Natural killer cell (primary cell): ENCODE measurements at regions not wholly inside any gene's neighbourhood (a gene's known extent, or its start where the extent isn't known, plus 50 kb on each side); places are given as distances from the start of the nearest gene placed in this dataset.

Experiments
- ATAC-seq, 3 donors: fragments of 150-1000 bp in 2 of 3; fragments of 200-7000 bp in 1 of 3; cut with Tn5 transposase; 1 replicate in 1 of 3; 2 replicates in 2 of 3; pipeline ENCODE4 v1.10.0; 2021; ENCODE audit warnings: mild to moderate bottlenecking in 2 of 3, moderate library complexity in 2 of 3
- DNase-seq, 2 donors: peaks; one replicate each; pipeline versions ENCODE4 v3.0.0 to v3.0.0-alpha.2; 2013 to 2021; ENCODE audit warnings: mixed read lengths in 1 of 2
- H3K27ac ChIP-seq: one replicate; pipeline ENCODE4 v1.5.1; 2013; ENCODE audit warnings: mild to moderate bottlenecking, low read length
- H3K27me3 ChIP-seq: one replicate; pipeline ENCODE4 v1.6.1; 2013; ENCODE audit warnings: low read length; ENCODE audit not compliant: control insufficient read depth, insufficient read depth
- H3K36me3 ChIP-seq: one replicate; pipeline ENCODE4 v1.6.1; 2013; ENCODE audit warnings: low read length; ENCODE audit not compliant: control insufficient read depth, insufficient read depth
- H3K4me1 ChIP-seq: one replicate; pipeline ENCODE4 v1.6.1; 2013; ENCODE audit warnings: low read length; ENCODE audit not compliant: control insufficient read depth, insufficient read depth
- H3K4me3 ChIP-seq: one replicate; pipeline ENCODE4 v1.5.1; 2013; ENCODE audit warnings: low read length
- H3K9me3 ChIP-seq: one replicate; pipeline ENCODE4 v1.6.1; 2013; ENCODE audit warnings: low read length; ENCODE audit not compliant: control insufficient read depth, insufficient read depth
- H3K27ac Mint-ChIP-seq, 2 donors: one replicate each; pipeline ENCODE4 v1.8.0; 2022; ENCODE audit warnings: mild to moderate bottlenecking in 2 of 2, mixed read lengths in 2 of 2, moderate library complexity in 1 of 2
- H3K27me3 Mint-ChIP-seq, 2 donors: one replicate each; pipeline ENCODE4 v1.8.0; 2022; ENCODE audit warnings: low read depth in 2 of 2, mixed read lengths in 2 of 2
- H3K36me3 Mint-ChIP-seq: one replicate; pipeline ENCODE4 v1.8.0; 2022; ENCODE audit warnings: mixed read lengths
- H3K4me1 Mint-ChIP-seq, 2 donors: one replicate each; pipeline ENCODE4 v1.8.0; 2022; ENCODE audit warnings: mixed read lengths in 2 of 2
- H3K4me3 Mint-ChIP-seq: one replicate; pipeline ENCODE4 v1.8.0; 2022; ENCODE audit warnings: mild to moderate bottlenecking, moderate library complexity, mixed read lengths
- H3K9me3 Mint-ChIP-seq, 2 donors: one replicate each; pipeline ENCODE4 v1.8.0; 2022; ENCODE audit warnings: mixed read lengths in 2 of 2
- WGBS: methylation state at CpG from one replicate; pipeline ENCODE4 v1.1.7; 2013; ENCODE audit warnings: missing lambda C conversion rate; ENCODE audit not compliant: insufficient coverage; 5-methylcytosine and 5-hydroxymethylcytosine counted together
- intact Hi-C: fragments of 100-400 bp; cut with micrococcal nuclease; formaldehyde crosslinking; loops from one replicate; pipeline ENCODE4 v1.14.2; 2022
- TF ChIP-seq, protein P1 (sequence below): fragments of 200-600 bp; IDR thresholded peaks from one replicate; pipeline ENCODE4 v1.8.0; 2022; ENCODE audit warnings: antibody characterized with exemption

DNA sequence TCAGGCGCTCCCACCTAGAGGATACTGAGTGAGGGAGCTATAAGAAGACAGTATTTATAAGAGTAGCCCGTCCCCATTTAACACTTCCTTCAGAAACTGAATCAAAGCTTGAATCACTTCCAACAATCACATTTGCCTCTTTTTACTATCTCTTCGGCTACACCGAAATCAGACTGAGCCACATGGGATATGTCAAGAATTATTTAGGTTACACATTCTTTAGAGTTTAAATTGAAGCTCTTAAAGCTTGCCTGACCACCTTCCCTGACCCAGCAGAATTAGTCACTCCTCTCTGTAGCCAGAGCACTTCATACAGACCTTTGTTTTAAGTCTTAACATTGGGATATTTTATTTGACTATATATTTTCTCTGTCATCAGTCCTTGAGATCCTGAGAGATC is 163.7 kb downstream of the MAFB start:
- H3K4me3 Mint-ChIP-seq = no peak overlapping the region
- intact Hi-C loops = no loop called here
- Histone ChIP-seq H3K4me1 (no peaks in the 10 kb centered on the region), H3K4me3 (no peak overlapping the region), H3K9me3 (no peaks in the 10 kb centered on the region), H3K27ac (no peak overlapping the region), H3K27me3 (no peaks in the 10 kb centered on the region), H3K36me3 (no peaks in the 10 kb centered on the region)
- H3K9me3 Mint-ChIP-seq = no peaks in the 10 kb centered on the region
- no peak overlapping the region for H3K27ac Mint-ChIP-seq
- DNase-seq (no peak), ATAC-seq (no peak)
- no peaks in the 10 kb centered on the region for H3K4me1 Mint-ChIP-seq
- TF ChIP-seq, protein P1, sequence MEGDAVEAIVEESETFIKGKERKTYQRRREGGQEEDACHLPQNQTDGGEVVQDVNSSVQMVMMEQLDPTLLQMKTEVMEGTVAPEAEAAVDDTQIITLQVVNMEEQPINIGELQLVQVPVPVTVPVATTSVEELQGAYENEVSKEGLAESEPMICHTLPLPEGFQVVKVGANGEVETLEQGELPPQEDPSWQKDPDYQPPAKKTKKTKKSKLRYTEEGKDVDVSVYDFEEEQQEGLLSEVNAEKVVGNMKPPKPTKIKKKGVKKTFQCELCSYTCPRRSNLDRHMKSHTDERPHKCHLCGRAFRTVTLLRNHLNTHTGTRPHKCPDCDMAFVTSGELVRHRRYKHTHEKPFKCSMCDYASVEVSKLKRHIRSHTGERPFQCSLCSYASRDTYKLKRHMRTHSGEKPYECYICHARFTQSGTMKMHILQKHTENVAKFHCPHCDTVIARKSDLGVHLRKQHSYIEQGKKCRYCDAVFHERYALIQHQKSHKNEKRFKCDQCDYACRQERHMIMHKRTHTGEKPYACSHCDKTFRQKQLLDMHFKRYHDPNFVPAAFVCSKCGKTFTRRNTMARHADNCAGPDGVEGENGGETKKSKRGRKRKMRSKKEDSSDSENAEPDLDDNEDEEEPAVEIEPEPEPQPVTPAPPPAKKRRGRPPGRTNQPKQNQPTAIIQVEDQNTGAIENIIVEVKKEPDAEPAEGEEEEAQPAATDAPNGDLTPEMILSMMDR = no peak
- 81% methylated on average over 4 of the region's 4 CpGs for WGBS
- no peaks in the 10 kb centered on the region for H3K36me3 Mint-ChIP-seq
- no peaks in the 10 kb centered on the region for H3K27me3 Mint-ChIP-seq

GRCh38 chr20:40524071-40524470 is 165.0 kb downstream of the MAFB start:
- H3K27me3 ChIP-seq = no peaks in the 10 kb centered on the region
- intact Hi-C loops = no loop called here
- Mint-ChIP-seq H3K4me1 (no peaks in the 10 kb centered on the region), H3K27me3 (no peaks in the 10 kb centered on the region), H3K36me3 (no peaks in the 10 kb centered on the region), H3K4me3 (no peak overlapping the region), H3K9me3 (no peaks in the 10 kb centered on the region), H3K27ac (no peak overlapping the region)
- no peaks in the 10 kb centered on the region for H3K4me1 ChIP-seq
- ATAC-seq = no peak
- H3K36me3 ChIP-seq = no peaks in the 10 kb centered on the region
- DNase-seq = no peak
- TF ChIP-seq, protein P1 = no peak
- no peak overlapping the region for H3K4me3 ChIP-seq
- H3K27ac ChIP-seq = no peak overlapping the region
- no peaks in the 10 kb centered on the region for H3K9me3 ChIP-seq
- 81% methylated on average over 1 of the region's 2 CpGs for WGBS

- intact Hi-C loops = no loop called here
- 80% methylated on average over 1 of the region's 1 CpG for WGBS
- peaks cover 0 to 4% of the 10 kb centered on the region in 2 donors for H3K27me3 Mint-ChIP-seq
Measured at GRCh38 chr20:40522405-40522804, 166.6 kb downstream of the MAFB start.

DNA sequence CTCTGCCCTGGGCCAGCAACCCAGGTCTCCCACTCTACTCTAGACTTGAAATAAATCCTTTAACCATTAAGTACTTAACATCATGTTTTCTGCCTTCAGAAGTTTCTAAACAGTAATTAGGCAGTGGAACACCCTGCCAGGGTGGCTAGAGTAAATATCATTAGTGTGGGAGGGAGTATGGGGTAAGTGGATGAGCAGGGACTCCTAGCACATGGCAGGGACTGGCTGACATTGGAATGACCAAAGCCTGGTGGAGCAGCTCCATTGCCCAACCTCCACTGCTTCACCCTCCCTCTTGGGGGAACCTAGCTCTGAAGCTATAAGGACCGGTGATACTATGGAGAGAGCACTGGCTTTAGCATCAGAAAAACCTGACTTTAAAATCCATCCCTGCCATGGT is 167.1 kb downstream of the MAFB start:
- no peaks in the 10 kb centered on the region for H3K27me3 ChIP-seq
- 100% methylated on average over 1 of the region's 1 CpG for WGBS
- Mint-ChIP-seq H3K4me3 (no peak overlapping the region), H3K9me3 (no peaks in the 10 kb centered on the region), H3K27ac (no peak overlapping the region), H3K27me3 (peaks cover 0 to 4% of the 10 kb centered on the region in 2 donors), H3K36me3 (no peaks in the 10 kb centered on the region), H3K4me1 (no peaks in the 10 kb centered on the region)
- intact Hi-C loops = no loop called here
- no peak overlapping the region for H3K27ac ChIP-seq
- no peaks in the 10 kb centered on the region for H3K36me3 ChIP-seq
- H3K9me3 ChIP-seq = no peaks in the 10 kb centered on the region
- TF ChIP-seq, protein P1 = no peak
- ATAC-seq = no peak
- no peak overlapping the region for H3K4me3 ChIP-seq
- no peaks in the 10 kb centered on the region for H3K4me1 ChIP-seq
- DNase-seq = no peak

More at GRCh38 chr20:40522405-40522804, 166.6 kb downstream of the MAFB start:
- DNase-seq = no peak
- Mint-ChIP-seq H3K27ac (no peak overlapping the region), H3K4me3 (no peak overlapping the region), H3K9me3 (no peaks in the 10 kb centered on the region), H3K4me1 (no peaks in the 10 kb centered on the region), H3K36me3 (no peaks in the 10 kb centered on the region)
- Histone ChIP-seq H3K36me3 (no peaks in the 10 kb centered on the region), H3K27me3 (no peaks in the 10 kb centered on the region), H3K9me3 (no peaks in the 10 kb centered on the region), H3K27ac (no peak overlapping the region), H3K4me3 (no peak overlapping the region), H3K4me1 (no peaks in the 10 kb centered on the region)
- TF ChIP-seq, protein P1 = no peak
- ATAC-seq = no peak
